ENCODE measurements at regions not wholly inside any gene's neighbourhood (a gene's known extent, or its start where the extent isn't known, plus 50 kb on each side); places are given as distances from the start of the nearest gene placed in this dataset.

DNA sequence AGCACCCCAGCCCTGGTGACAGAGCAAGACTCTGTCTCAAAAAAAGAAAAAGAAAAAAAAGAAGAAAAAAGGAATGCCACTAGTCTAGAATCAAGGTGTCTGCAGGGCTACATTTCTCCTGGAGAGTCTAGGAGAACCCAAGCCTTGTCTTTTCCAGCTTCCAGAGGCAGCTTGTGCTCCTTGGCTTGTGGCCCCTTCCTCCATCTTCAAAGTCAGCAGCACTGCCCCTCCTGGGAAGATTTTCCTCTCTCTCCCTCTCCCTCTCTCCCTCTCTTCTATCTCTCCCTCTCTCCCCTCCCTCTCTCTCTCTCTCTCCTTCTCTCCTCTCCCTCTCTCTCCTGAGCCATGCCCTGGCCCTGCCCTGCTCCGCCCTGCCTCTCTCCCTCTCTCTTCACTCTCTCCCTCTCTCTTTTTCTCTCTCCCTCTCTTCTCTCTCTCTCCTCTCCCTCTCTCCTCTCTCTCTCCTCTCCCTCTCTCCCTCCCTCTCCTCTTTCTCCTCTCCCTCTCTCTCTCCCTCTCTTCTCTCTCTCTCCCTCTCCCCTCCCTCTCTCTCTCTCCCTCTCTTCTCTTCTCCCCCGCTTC lies 97.7 kb upstream of the FGF3 start:
- no peaks in the 10 kb centered on the region for H3K9me3 ChIP-seq (ENCODE audit: low read depth, low read length, poor library complexity, severe bottlenecking)
- peaks cover 6% of the 10 kb centered on the region for H3K4me1 ChIP-seq (ENCODE audit: insufficient read depth, low read length, poor library complexity, severe bottlenecking)
- H3K36me3 ChIP-seq (ENCODE audit: insufficient read depth, low read length, poor library complexity, severe bottlenecking), result no peaks in the 10 kb centered on the region
- no peak for TF ChIP-seq EZH2 (IDR thresholded peaks at IDR 0.05; ENCODE audit: borderline replicate concordance, low read depth, low read length, poor library complexity, severe bottlenecking)
- TF ChIP-seq, protein P1, sequence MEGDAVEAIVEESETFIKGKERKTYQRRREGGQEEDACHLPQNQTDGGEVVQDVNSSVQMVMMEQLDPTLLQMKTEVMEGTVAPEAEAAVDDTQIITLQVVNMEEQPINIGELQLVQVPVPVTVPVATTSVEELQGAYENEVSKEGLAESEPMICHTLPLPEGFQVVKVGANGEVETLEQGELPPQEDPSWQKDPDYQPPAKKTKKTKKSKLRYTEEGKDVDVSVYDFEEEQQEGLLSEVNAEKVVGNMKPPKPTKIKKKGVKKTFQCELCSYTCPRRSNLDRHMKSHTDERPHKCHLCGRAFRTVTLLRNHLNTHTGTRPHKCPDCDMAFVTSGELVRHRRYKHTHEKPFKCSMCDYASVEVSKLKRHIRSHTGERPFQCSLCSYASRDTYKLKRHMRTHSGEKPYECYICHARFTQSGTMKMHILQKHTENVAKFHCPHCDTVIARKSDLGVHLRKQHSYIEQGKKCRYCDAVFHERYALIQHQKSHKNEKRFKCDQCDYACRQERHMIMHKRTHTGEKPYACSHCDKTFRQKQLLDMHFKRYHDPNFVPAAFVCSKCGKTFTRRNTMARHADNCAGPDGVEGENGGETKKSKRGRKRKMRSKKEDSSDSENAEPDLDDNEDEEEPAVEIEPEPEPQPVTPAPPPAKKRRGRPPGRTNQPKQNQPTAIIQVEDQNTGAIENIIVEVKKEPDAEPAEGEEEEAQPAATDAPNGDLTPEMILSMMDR (conservative IDR thresholded peaks at IDR 0.05; ENCODE audit: low read depth, low read length), result no peak
- H3K4me3 ChIP-seq (ENCODE audit: low read depth, low read length, poor library complexity, severe bottlenecking), result no peak overlapping the region
- no peak overlapping the region for H3K27ac ChIP-seq (ENCODE audit: low read depth, low read length, poor library complexity, severe bottlenecking)
- H3K27me3 ChIP-seq (replicated peaks; ENCODE audit: insufficient read depth, low read depth, low read length, poor library complexity), result no peaks in the 10 kb centered on the region
- intact Hi-C loops (cut with micrococcal nuclease; ENCODE audit: unreplicated experiment), result no loop called here
- BruUV-seq (replicated peaks), result no TSS peak
- POLR2A ChIA-PET (ENCODE audit: low non-redundant PET), result no interaction called here
- no peak for DNase-seq (ENCODE audit: low spot score)
- CTCF ChIA-PET, result no interaction called here

DNA sequence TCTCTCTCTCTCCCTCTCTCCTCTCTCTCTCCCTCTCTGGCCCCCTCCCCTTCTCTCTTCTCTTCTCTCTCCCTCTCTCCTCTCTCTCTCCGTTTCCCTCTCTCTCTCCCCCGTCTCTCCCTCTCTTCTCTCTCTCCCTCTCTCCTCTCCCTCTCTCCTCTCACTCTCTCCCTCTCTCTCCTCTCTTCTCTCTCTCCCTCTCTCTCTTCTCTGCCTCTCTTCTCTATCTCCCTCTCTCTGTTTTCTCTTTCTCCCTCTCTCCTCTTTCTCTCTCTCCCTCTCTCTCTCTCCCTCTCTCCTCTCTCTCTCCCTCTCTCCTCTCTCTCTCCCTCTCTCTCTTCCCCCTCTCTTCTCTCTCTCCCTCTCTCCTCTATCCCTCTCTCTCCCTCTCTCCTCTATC lies 98.3 kb upstream of the FGF3 start:
- CTCF ChIA-PET, result no interaction called here
- Histone ChIP-seq H3K4me3 (ENCODE audit: low read depth, low read length, poor library complexity, severe bottlenecking) (no peak overlapping the region), H3K4me1 (ENCODE audit: insufficient read depth, low read length, poor library complexity, severe bottlenecking) (peaks cover 6% of the 10 kb centered on the region), H3K9me3 (ENCODE audit: low read depth, low read length, poor library complexity, severe bottlenecking) (no peaks in the 10 kb centered on the region), H3K27ac (ENCODE audit: low read depth, low read length, poor library complexity, severe bottlenecking) (no peak overlapping the region), H3K27me3 (replicated peaks; ENCODE audit: insufficient read depth, low read depth, low read length, poor library complexity) (no peaks in the 10 kb centered on the region), H3K36me3 (ENCODE audit: insufficient read depth, low read length, poor library complexity, severe bottlenecking) (no peaks in the 10 kb centered on the region)
- TF ChIP-seq, protein P1 (conservative IDR thresholded peaks at IDR 0.05; ENCODE audit: low read depth, low read length), result no peak
- TF ChIP-seq EZH2 (IDR thresholded peaks at IDR 0.05; ENCODE audit: borderline replicate concordance, low read depth, low read length, poor library complexity, severe bottlenecking), result no peak
- no peak for DNase-seq (ENCODE audit: low spot score)
- POLR2A ChIA-PET (ENCODE audit: low non-redundant PET), result no interaction called here
- intact Hi-C loops (cut with micrococcal nuclease; ENCODE audit: unreplicated experiment), result no loop called here
- BruUV-seq (replicated peaks), result no TSS peak

DNA sequence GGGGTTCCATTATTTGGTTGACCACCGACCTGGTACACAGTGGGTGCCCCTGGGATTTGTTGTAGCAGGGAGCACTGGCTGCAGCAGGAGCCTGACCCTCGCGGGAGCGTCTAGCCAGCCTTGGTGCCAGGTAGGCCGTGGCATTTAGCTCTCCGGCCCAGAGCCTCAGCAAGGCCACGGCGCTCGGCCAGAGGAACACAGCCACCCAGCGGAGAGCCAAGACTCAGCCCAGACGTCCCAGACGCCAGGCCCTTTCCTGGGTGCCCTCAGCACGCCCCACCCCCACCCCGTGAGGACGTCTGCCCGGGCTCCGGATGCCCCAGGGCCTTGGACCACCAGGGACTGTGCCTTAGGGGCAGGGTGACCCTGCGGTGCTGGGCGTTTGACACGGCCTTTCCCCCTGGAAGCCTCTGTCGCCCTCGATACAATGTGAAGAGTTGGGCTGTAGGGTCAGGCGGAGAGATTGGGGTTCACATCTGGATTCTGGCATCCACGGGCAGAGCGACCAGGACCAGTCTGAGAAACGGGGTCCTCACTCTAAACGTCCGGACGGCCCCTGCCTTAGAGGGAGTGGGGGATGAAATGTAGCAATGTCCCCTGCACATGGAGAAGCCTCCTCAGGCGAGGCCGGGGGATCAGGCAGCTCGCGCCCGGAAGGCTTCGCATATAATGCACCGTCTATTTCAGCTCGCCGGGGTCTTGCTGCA lies 99.2 kb upstream of the FGF3 start:
- ChIA-PET CTCF (interaction anchor here (0.6 to 1.2 kb wide), 6 partner anchors 10 to 278 kb away, joined by 3 to 11 read pairs (median 3); no protein-coding TSS in a partner anchor), POLR2A (ENCODE audit: low non-redundant PET) (no interaction called here)
- BruUV-seq (replicated peaks), result no TSS peak
- Histone ChIP-seq H3K4me3 (ENCODE audit: low read depth, low read length, poor library complexity, severe bottlenecking) (no peak overlapping the region), H3K27ac (ENCODE audit: low read depth, low read length, poor library complexity, severe bottlenecking) (no peak overlapping the region), H3K27me3 (replicated peaks; ENCODE audit: insufficient read depth, low read depth, low read length, poor library complexity) (no peaks in the 10 kb centered on the region), H3K9me3 (ENCODE audit: low read depth, low read length, poor library complexity, severe bottlenecking) (no peaks in the 10 kb centered on the region), H3K36me3 (ENCODE audit: insufficient read depth, low read length, poor library complexity, severe bottlenecking) (no peaks in the 10 kb centered on the region), H3K4me1 (ENCODE audit: insufficient read depth, low read length, poor library complexity, severe bottlenecking) (peaks cover 6% of the 10 kb centered on the region)
- TF ChIP-seq, protein P1 (conservative IDR thresholded peaks at IDR 0.05; ENCODE audit: low read depth, low read length), result no peak
- TF ChIP-seq EZH2 (IDR thresholded peaks at IDR 0.05; ENCODE audit: borderline replicate concordance, low read depth, low read length, poor library complexity, severe bottlenecking), result no peak
- intact Hi-C loops (cut with micrococcal nuclease; ENCODE audit: unreplicated experiment), result loop anchor here (1.0 kb wide), 1 partner anchor 273 kb away; no protein-coding TSS in a partner anchor
- no peak for DNase-seq (ENCODE audit: low spot score)

Data from A673 (cell line).